ENCODE measurements at regions not wholly inside any gene's neighbourhood (a gene's known extent, or its start where the extent isn't known, plus 50 kb on each side); places are given as distances from the start of the nearest gene placed in this dataset.

DNA sequence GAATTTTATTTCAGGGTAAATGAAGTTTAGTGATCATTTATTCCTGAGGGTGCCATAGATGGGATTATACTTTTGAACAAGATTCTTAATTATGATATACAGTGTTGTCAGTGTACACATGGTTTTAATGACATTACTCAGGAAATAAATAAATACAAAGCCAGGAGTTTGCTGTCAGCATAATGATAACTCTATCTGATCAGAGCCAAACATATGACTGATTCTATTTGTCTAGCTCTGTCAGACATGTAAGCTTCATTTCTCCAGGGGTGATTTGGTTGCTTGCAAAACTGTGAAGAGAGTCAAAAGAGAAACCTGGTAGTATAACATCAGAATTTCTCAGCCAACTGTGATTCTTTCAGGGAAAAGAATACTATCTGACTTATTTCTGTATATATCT lies 1425.8 kb upstream of the C9orf72 start:
- intact Hi-C loops (cut with DNase I; ENCODE audit: low total_unique reads) = no loop called here
- H3K4me1 ChIP-seq = no peaks in the 10 kb centered on the region
- H3K36me3 ChIP-seq (ENCODE audit: low read depth, missing control alignments) = no peaks in the 10 kb centered on the region
- H3K9me3 ChIP-seq = no peaks in the 10 kb centered on the region
- no peak for TF ChIP-seq POLR2A (IDR thresholded peaks at IDR 0.05)
- TF ChIP-seq CTCF (IDR thresholded peaks at IDR 0.05) = no peak
- no peak for DNase-seq
- no peak overlapping the region for H3K4me3 ChIP-seq
- H3K27me3 ChIP-seq = no peaks in the 10 kb centered on the region
- no peak overlapping the region for H3K27ac ChIP-seq

DNA sequence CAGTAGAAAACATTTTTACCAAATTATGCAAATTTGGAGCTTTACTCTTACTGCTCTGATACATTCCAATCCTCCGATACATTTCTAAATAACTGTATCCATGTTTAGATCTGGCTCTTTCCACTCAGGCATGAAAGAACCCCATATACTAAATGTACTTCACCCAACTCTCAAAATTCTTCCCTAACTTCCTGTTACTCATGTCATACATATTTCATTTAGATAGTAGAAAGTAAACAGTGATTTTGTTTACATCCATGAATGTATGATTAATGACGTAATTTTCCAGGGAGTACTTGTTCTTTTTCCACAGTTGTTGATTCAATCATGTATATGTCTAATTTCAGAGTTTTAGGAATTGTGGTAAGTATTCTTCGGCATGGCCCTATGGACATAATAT lies 1426.5 kb upstream of the C9orf72 start:
- Histone ChIP-seq H3K27ac (no peak overlapping the region), H3K27me3 (no peaks in the 10 kb centered on the region), H3K9me3 (no peaks in the 10 kb centered on the region), H3K36me3 (ENCODE audit: low read depth, missing control alignments) (no peaks in the 10 kb centered on the region), H3K4me3 (no peak overlapping the region), H3K4me1 (no peaks in the 10 kb centered on the region)
- no peak for DNase-seq
- WGBS, 2 donors = 65 to 85% methylated on average over 3 of the region's 3 CpGs
- intact Hi-C loops (cut with DNase I; ENCODE audit: low total_unique reads) = no loop called here
- no peak for TF ChIP-seq CTCF (IDR thresholded peaks at IDR 0.05)
- no peak for TF ChIP-seq POLR2A (IDR thresholded peaks at IDR 0.05)

DNA sequence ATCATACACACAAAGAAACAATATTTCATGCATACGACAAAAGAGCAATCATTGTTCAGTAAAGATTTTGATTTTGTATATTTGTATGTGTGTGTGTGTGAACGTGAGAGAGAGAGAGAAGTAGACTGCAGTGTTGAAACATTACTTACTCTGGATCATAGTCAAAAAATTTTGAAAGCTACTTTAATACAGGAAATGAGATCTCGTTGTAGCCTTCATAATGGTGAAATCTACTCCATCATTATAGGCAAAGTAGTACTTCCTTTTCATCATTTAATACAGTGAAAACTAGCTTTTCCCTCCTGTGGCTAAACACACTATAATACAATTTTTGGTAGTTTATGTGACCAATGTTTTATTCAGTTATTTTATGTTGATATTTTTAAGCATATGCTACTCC lies 1427.7 kb upstream of the C9orf72 start:
- Histone ChIP-seq H3K27ac (no peak overlapping the region), H3K27me3 (no peaks in the 10 kb centered on the region), H3K9me3 (no peaks in the 10 kb centered on the region), H3K4me3 (no peak overlapping the region), H3K4me1 (no peaks in the 10 kb centered on the region), H3K36me3 (ENCODE audit: low read depth, missing control alignments) (no peaks in the 10 kb centered on the region)
- 64 to 75% methylated on average over 3 of the region's 3 CpGs for WGBS, 2 donors
- TF ChIP-seq POLR2A (IDR thresholded peaks at IDR 0.05) = no peak
- intact Hi-C loops (cut with DNase I; ENCODE audit: low total_unique reads) = no loop called here
- no peak for DNase-seq

GRCh38 chr9:29004988-29005387 lies 1431.7 kb upstream of the C9orf72 start:
- no peak for DNase-seq
- Histone ChIP-seq H3K4me1 (no peaks in the 10 kb centered on the region), H3K27ac (no peak overlapping the region), H3K4me3 (no peak overlapping the region), H3K9me3 (no peaks in the 10 kb centered on the region), H3K27me3 (no peaks in the 10 kb centered on the region), H3K36me3 (ENCODE audit: low read depth, missing control alignments) (no peaks in the 10 kb centered on the region)
- 64 to 69% methylated on average over 1 of the region's 1 CpG for WGBS, 2 donors
- intact Hi-C loops (cut with DNase I; ENCODE audit: low total_unique reads) = no loop called here
- TF ChIP-seq CTCF (IDR thresholded peaks at IDR 0.05) (no peak), POLR2A (IDR thresholded peaks at IDR 0.05) (no peak)

- Histone ChIP-seq H3K4me3 (no peak overlapping the region), H3K27ac (no peak overlapping the region), H3K36me3 (ENCODE audit: low read depth, missing control alignments) (no peaks in the 10 kb centered on the region), H3K9me3 (no peaks in the 10 kb centered on the region), H3K27me3 (no peaks in the 10 kb centered on the region), H3K4me1 (no peaks in the 10 kb centered on the region)
- WGBS, 2 donors = 67 to 72% methylated on average over 4 of the region's 4 CpGs
- no peak for DNase-seq
- intact Hi-C loops (cut with DNase I; ENCODE audit: low total_unique reads) = no loop called here
- TF ChIP-seq POLR2A (IDR thresholded peaks at IDR 0.05) (no peak), CTCF (IDR thresholded peaks at IDR 0.05) (no peak)
Observed at GRCh38 chr9:29006628-29007027, 1433.3 kb upstream of the C9orf72 start.

Data from testis (tissue), 2 donors.